ENCODE measurements at regions not wholly inside any gene's neighbourhood (a gene's known extent, or its start where the extent isn't known, plus 50 kb on each side); places are given as distances from the start of the nearest gene placed in this dataset.

DNA sequence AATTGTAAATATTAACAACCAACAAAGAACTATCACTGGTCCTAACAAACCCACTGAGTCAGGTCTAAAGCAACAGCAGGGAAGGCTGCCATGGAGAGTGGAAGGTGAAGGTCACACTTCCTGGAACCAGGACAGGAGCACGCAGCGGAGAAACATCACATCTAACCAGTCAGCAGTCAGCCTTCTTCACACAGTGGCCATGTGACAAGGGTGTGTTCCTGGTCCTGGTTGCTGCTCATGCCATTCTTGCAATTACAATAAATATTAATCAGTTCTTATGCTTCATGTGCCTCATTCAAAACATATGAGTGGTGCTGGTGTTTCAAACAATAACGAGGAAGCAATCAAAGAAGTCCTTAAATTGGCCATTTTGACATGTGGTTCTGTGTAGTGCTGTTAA lies 162.8 kb downstream of the ARRDC4 start:
- BruUV-seq (replicated peaks): no TSS peak
- intact Hi-C loops (cut with micrococcal nuclease): no loop called here
- Mint-ChIP-seq H3K27ac (ENCODE audit: low read depth, unreplicated experiment) (no peak overlapping the region), H3K27me3 (ENCODE audit: insufficient read depth, unreplicated experiment) (no peaks in the 10 kb centered on the region), H3K4me3 (ENCODE audit: unreplicated experiment) (no peak overlapping the region), H3K4me1 (ENCODE audit: insufficient read depth, unreplicated experiment) (peaks cover 24% of the 10 kb centered on the region), H3K36me3 (ENCODE audit: insufficient read depth, unreplicated experiment) (no peaks in the 10 kb centered on the region), H3K9me3 (ENCODE audit: unreplicated experiment) (no peaks in the 10 kb centered on the region)
- ChIA-PET POLR2A (no interaction called here), CTCF (interaction anchor here (0.5 to 0.7 kb wide), 2 partner anchors 144 to 166 kb away, joined by 3 read pairs; no protein-coding TSS in a partner anchor)
- TF ChIP-seq, protein P1, sequence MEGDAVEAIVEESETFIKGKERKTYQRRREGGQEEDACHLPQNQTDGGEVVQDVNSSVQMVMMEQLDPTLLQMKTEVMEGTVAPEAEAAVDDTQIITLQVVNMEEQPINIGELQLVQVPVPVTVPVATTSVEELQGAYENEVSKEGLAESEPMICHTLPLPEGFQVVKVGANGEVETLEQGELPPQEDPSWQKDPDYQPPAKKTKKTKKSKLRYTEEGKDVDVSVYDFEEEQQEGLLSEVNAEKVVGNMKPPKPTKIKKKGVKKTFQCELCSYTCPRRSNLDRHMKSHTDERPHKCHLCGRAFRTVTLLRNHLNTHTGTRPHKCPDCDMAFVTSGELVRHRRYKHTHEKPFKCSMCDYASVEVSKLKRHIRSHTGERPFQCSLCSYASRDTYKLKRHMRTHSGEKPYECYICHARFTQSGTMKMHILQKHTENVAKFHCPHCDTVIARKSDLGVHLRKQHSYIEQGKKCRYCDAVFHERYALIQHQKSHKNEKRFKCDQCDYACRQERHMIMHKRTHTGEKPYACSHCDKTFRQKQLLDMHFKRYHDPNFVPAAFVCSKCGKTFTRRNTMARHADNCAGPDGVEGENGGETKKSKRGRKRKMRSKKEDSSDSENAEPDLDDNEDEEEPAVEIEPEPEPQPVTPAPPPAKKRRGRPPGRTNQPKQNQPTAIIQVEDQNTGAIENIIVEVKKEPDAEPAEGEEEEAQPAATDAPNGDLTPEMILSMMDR (IDR thresholded peaks at IDR 0.05; ENCODE audit: unreplicated experiment): no peak
- DNase-seq (ENCODE audit: unreplicated experiment): no peak

DNA sequence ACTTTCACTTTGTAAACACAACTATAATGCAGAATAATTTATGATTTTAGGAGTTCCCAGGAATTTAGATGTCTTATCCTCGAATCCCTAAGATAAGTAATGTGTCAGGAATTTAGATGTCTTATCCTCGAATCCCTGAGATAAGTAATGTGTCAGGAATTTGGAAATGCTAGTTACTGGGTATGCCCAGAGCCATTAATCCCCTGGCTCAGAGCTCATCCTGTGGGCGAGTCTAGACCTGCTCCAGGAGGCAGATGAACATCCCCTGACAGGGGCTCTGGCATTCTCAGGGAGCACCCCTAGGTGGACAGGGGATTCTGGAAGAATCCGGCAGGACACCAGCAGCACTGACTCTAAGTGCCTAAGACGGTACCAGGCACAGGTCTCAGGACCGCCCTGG lies 163.3 kb downstream of the ARRDC4 start:
- ChIA-PET POLR2A (interaction anchor here (0.6 to 0.8 kb wide), 2 partner anchors 19 to 524 kb away, joined by 3 to 4 read pairs; no protein-coding TSS in a partner anchor), CTCF (no interaction called here)
- Mint-ChIP-seq H3K4me1 (ENCODE audit: insufficient read depth, unreplicated experiment) (peaks cover 24% of the 10 kb centered on the region), H3K27ac (ENCODE audit: low read depth, unreplicated experiment) (no peak overlapping the region), H3K4me3 (ENCODE audit: unreplicated experiment) (no peak overlapping the region), H3K9me3 (ENCODE audit: unreplicated experiment) (no peaks in the 10 kb centered on the region), H3K27me3 (ENCODE audit: insufficient read depth, unreplicated experiment) (no peaks in the 10 kb centered on the region), H3K36me3 (ENCODE audit: insufficient read depth, unreplicated experiment) (no peaks in the 10 kb centered on the region)
- BruUV-seq (replicated peaks): no TSS peak
- TF ChIP-seq, protein P1 (IDR thresholded peaks at IDR 0.05; ENCODE audit: unreplicated experiment): no peak
- intact Hi-C loops (cut with micrococcal nuclease): no loop called here
- peak; percentile 67 for DNase-seq (ENCODE audit: unreplicated experiment)

- BruUV-seq (replicated peaks): no TSS peak
- H3K4me3 Mint-ChIP-seq (ENCODE audit: unreplicated experiment): no peak overlapping the region
- no peak overlapping the region for H3K27ac Mint-ChIP-seq (ENCODE audit: low read depth, unreplicated experiment)
- no peaks in the 10 kb centered on the region for H3K36me3 Mint-ChIP-seq (ENCODE audit: insufficient read depth, unreplicated experiment)
- intact Hi-C loops (cut with micrococcal nuclease): no loop called here
- CTCF ChIA-PET: no interaction called here
- TF ChIP-seq, protein P1 (IDR thresholded peaks at IDR 0.05; ENCODE audit: unreplicated experiment): no peak
- no peaks in the 10 kb centered on the region for H3K27me3 Mint-ChIP-seq (ENCODE audit: insufficient read depth, unreplicated experiment)
- POLR2A ChIA-PET: no interaction called here
- H3K9me3 Mint-ChIP-seq (ENCODE audit: unreplicated experiment): no peaks in the 10 kb centered on the region
- DNase-seq (ENCODE audit: unreplicated experiment): no peak
- peaks cover 24% of the 10 kb centered on the region for H3K4me1 Mint-ChIP-seq (ENCODE audit: insufficient read depth, unreplicated experiment)
Observed at GRCh38 chr15:98124581-98124980, 164.1 kb downstream of the ARRDC4 start.

GRCh38 chr15:98126326-98127085 lies 166.0 kb downstream of the ARRDC4 start:
- Mint-ChIP-seq H3K4me3 (ENCODE audit: unreplicated experiment) (no peak overlapping the region), H3K27ac (ENCODE audit: low read depth, unreplicated experiment) (no peak overlapping the region), H3K9me3 (ENCODE audit: unreplicated experiment) (peaks cover 4% of the 10 kb centered on the region), H3K36me3 (ENCODE audit: insufficient read depth, unreplicated experiment) (no peaks in the 10 kb centered on the region), H3K27me3 (ENCODE audit: insufficient read depth, unreplicated experiment) (no peaks in the 10 kb centered on the region), H3K4me1 (ENCODE audit: insufficient read depth, unreplicated experiment) (peaks cover 23% of the 10 kb centered on the region)
- BruUV-seq (replicated peaks): no TSS peak
- ChIA-PET POLR2A (no interaction called here), CTCF (interaction anchor here (0.8 to 2.5 kb wide), 4 partner anchors 13 to 1614 kb away, joined by 3 to 9 read pairs (median 4); no protein-coding TSS in a partner anchor)
- DNase-seq (ENCODE audit: unreplicated experiment): peak; percentile 6
- TF ChIP-seq, protein P1 (IDR thresholded peaks at IDR 0.05; ENCODE audit: unreplicated experiment): no peak
- intact Hi-C loops (cut with micrococcal nuclease): no loop called here
